GM21390 (cell line): ENCODE measurements at regions not wholly inside any gene's neighbourhood (a gene's known extent, or its start where the extent isn't known, plus 50 kb on each side); places are given as distances from the start of the nearest gene placed in this dataset.
"Not testable (repeated sequence)": the region's sequence is repeated elsewhere in the genome, so short reads cannot be mapped to it uniquely, and the experiment has no call there.

Source experiments
- ATAC-seq: cut with Tn5 transposase; IDR thresholded peaks from one replicate; pipeline ENCODE4 v1.9.1; 2021; ENCODE audit not compliant: unreplicated experiment

- no peak for ATAC-seq
Observed at GRCh38 chr13:65540175-65540574, 1690.0 kb downstream of the PCDH9 start.

GRCh38 chr13:65535370-65535769, 1694.8 kb downstream of the PCDH9 start:
- ATAC-seq = no peak

GRCh38 chr13:65532231-65532630, 1697.9 kb downstream of the PCDH9 start:
- no peak for ATAC-seq

- ATAC-seq = no peak
Observed at GRCh38 chr13:65530688-65531087, 1699.4 kb downstream of the PCDH9 start.

- ATAC-seq = no peak
Observed at GRCh38 chr13:65529541-65529940, 1700.6 kb downstream of the PCDH9 start.

- no peak for ATAC-seq
Observed at GRCh38 chr13:65508745-65509144, 1721.4 kb downstream of the PCDH9 start.

- ATAC-seq = no peak
Observed at GRCh38 chr13:65508338-65508737, 1721.8 kb downstream of the PCDH9 start.

- ATAC-seq = no peak
Observed at GRCh38 chr13:65505941-65506340, 1724.2 kb downstream of the PCDH9 start.

GRCh38 chr13:65504213-65504612, 1725.9 kb downstream of the PCDH9 start:
- no peak for ATAC-seq

GRCh38 chr13:65500481-65500880, 1729.7 kb downstream of the PCDH9 start:
- no peak for ATAC-seq

- no peak for ATAC-seq
Observed at GRCh38 chr13:65499256-65499655, 1730.9 kb downstream of the PCDH9 start.

- no peak for ATAC-seq
Observed at GRCh38 chr13:65497265-65497664, 1732.9 kb downstream of the PCDH9 start.

GRCh38 chr13:65490725-65491124, 1739.4 kb downstream of the PCDH9 start:
- not testable (repeated sequence) for ATAC-seq

GRCh38 chr13:65488606-65489005, 1741.5 kb downstream of the PCDH9 start:
- no peak for ATAC-seq

- ATAC-seq = no peak
Observed at GRCh38 chr13:65479692-65480091, 1750.4 kb downstream of the PCDH9 start.

- no peak for ATAC-seq
Observed at GRCh38 chr13:65473196-65473595, 1756.9 kb downstream of the PCDH9 start.

- no peak for ATAC-seq
Observed at GRCh38 chr13:65472336-65472735, 1757.8 kb downstream of the PCDH9 start.

- no peak for ATAC-seq
Observed at GRCh38 chr13:65470781-65471180, 1759.4 kb downstream of the PCDH9 start.

GRCh38 chr13:65468628-65469027, 1761.5 kb downstream of the PCDH9 start:
- no peak for ATAC-seq

GRCh38 chr13:65461590-65461989, 1768.5 kb downstream of the PCDH9 start:
- ATAC-seq = no peak

GRCh38 chr13:65460136-65460535, 1770.0 kb downstream of the PCDH9 start:
- ATAC-seq = no peak

- ATAC-seq = no peak
Observed at GRCh38 chr13:65456150-65456912, 1773.8 kb downstream of the PCDH9 start.

GRCh38 chr13:65454403-65454802, 1775.7 kb downstream of the PCDH9 start:
- no peak for ATAC-seq
